Adrenal gland (tissue), 9 donors: ENCODE measurements at regions not wholly inside any gene's neighbourhood (a gene's known extent, or its start where the extent isn't known, plus 50 kb on each side); places are given as distances from the start of the nearest gene placed in this dataset.
A peak's percentile ranks its signal among the peaks of the same experiment; 100 is the strongest.

Experiments
- DNase-seq, 7 donors: peaks; one replicate each; pipeline ENCODE4 v3.0.0-alpha.2; 2019 to 2020
- H3K27ac ChIP-seq, 5 donors: fragments of 200-600 bp; sonication (generic) in 4 of 5; 1 replicate in 3 of 5; 2 replicates in 2 of 5; pipeline versions ENCODE4 v1.5.1 to v1.8.0; 2016 to 2020; ENCODE audit warnings: mild to moderate bottlenecking in 1 of 5
- H3K27me3 ChIP-seq: fragments of 200-600 bp; 2 replicates; pipeline ENCODE4 v1.8.0; 2021
- H3K36me3 ChIP-seq, 2 donors: fragments of 200-600 bp; replicated peaks in 1 of 2; 1 replicate in 1 of 2; 2 replicates in 1 of 2; pipeline versions ENCODE4 v1.5.1 to v1.8.0; 2018 to 2022
- H3K4me1 ChIP-seq, 2 donors: fragments of 200-600 bp; replicated peaks in 1 of 2; 1 replicate in 1 of 2; 2 replicates in 1 of 2; pipeline versions ENCODE4 v1.5.1 to v1.8.0; 2018 to 2021
- H3K4me3 ChIP-seq, 4 donors: fragments of 200-600 bp; sonication (generic) in 3 of 4; one replicate each; pipeline ENCODE4 v1.5.1; 2016 to 2018
- H3K9me3 ChIP-seq, 3 donors: fragments of 200-600 bp; sonication (generic) in 1 of 3; replicated peaks in 1 of 3; 1 replicate in 2 of 3; 2 replicates in 1 of 3; pipeline versions ENCODE4 v1.5.1 to v1.8.0; 2016 to 2021
- POLR2A ChIP-seq, 2 donors: fragments of 450-650 bp; IDR thresholded peaks; one replicate each; pipeline ENCODE4 v1.6.1; 2017; ENCODE audit warnings: antibody characterized with exemption in 2 of 2, mild to moderate bottlenecking in 2 of 2, moderate library complexity in 1 of 2
- WGBS, 4 donors: extraction: QIAGEN DNeasy Blood & Tissue Kit in 2 of 4; methylation state at CpG; one replicate each; pipeline versions ENCODE4 v1.1.5 to v1.1.7; 2013 to 2017; 5-methylcytosine and 5-hydroxymethylcytosine counted together
- intact Hi-C, 2 donors: fragments of 100-400 bp; cut with DNase I; formaldehyde crosslinking; loops; one replicate each; pipeline versions ENCODE4 v1.14.1 to v1.15.0; 2022 to 2023
- TF ChIP-seq, protein P1 (sequence below), 6 experiments: fragments of 450-650 bp in 4 of 6; fragments of 200-600 bp in 2 of 6; sonication (generic) in 1 of 6; IDR thresholded peaks; 1 replicate in 5 of 6; 2 replicates in 1 of 6; pipeline versions ENCODE4 v1.5.1 to v1.8.0; 2016 to 2021; ENCODE audit warnings: antibody characterized with exemption in 6 of 6, mild to moderate bottlenecking in 2 of 6, moderate library complexity in 1 of 6
- donor health status: healthy with polysubstance abuse.
- donor health status: Bipolar disorder and iron deficiency.
- donor health status: DM: yes; HTN: yes; CAD: no.
- donor health status: DM: no; HTN: no; CAD: no.
- donor health status: DM: no; HTN: no; CAD: no.

DNA sequence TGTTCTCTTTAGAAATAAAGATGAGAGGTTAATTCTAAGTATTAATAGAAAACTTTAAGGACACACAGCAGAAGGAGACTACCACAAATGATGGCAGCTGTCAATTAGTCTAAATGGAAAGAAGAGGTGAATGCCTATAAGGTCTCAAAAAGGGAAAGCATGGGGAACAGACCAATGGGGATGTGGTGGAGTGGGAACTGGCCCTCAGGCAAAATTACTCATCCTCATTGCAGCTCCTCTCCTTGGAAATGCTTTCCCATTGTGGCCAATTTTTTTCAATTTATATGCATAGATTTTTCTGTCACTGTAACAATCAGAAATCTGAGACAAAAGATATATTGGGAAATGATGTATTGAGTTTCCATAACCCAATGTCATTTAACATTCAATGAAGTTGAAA lies 222.9 kb upstream of the DEFB112 start:
- no peaks in the 10 kb centered on the region for H3K9me3 ChIP-seq
- no peak overlapping the region for H3K27ac ChIP-seq
- no peak for TF ChIP-seq POLR2A (IDR thresholded peaks at IDR 0.05)
- TF ChIP-seq, protein P1, sequence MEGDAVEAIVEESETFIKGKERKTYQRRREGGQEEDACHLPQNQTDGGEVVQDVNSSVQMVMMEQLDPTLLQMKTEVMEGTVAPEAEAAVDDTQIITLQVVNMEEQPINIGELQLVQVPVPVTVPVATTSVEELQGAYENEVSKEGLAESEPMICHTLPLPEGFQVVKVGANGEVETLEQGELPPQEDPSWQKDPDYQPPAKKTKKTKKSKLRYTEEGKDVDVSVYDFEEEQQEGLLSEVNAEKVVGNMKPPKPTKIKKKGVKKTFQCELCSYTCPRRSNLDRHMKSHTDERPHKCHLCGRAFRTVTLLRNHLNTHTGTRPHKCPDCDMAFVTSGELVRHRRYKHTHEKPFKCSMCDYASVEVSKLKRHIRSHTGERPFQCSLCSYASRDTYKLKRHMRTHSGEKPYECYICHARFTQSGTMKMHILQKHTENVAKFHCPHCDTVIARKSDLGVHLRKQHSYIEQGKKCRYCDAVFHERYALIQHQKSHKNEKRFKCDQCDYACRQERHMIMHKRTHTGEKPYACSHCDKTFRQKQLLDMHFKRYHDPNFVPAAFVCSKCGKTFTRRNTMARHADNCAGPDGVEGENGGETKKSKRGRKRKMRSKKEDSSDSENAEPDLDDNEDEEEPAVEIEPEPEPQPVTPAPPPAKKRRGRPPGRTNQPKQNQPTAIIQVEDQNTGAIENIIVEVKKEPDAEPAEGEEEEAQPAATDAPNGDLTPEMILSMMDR (IDR thresholded peaks at IDR 0.05) = no peak
- H3K4me3 ChIP-seq = no peak overlapping the region
- intact Hi-C loops = no loop called here
- H3K36me3 ChIP-seq = no peaks in the 10 kb centered on the region
- peaks cover 8 to 10% of the 10 kb centered on the region in 2 donors for H3K4me1 ChIP-seq
- DNase-seq = no peak
- H3K27me3 ChIP-seq = no peaks in the 10 kb centered on the region

DNA sequence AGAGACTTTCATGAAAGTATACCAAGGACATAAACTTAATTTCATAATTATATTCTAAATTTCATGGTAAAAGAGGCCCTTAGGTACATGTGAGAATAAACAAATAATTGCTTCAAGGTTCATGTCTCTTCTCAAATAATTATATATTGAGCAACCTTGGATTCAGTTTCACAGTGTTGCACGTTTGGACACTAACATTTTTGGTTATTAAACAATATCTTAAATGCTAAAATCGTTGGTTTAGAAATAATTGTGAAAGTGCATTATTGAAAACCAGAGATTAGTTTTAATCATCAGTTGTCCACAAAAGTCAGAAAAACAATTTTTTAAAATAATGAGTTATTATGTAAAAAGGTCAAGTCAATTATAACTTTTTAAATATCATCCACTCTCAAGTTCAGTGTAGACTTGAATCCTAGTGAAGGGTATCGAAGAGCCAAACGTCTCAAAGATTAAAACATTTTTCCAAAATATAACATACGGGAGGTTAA lies 227.1 kb upstream of the DEFB112 start:
- H3K27ac ChIP-seq = no peak overlapping the region
- no peaks in the 10 kb centered on the region for H3K36me3 ChIP-seq
- intact Hi-C loops = no loop called here
- peak overlapping the region in 1 of 4 donors; percentile 15 for H3K4me3 ChIP-seq
- 40 to 48% (median 43%) methylated on average over 5 of the region's 5 CpGs for WGBS, 4 donors
- H3K9me3 ChIP-seq = no peaks in the 10 kb centered on the region
- peaks cover 12 to 19% of the 10 kb centered on the region in 2 donors for H3K4me1 ChIP-seq
- no peaks in the 10 kb centered on the region for H3K27me3 ChIP-seq
- DNase-seq = no peak
- TF ChIP-seq, protein P1 (IDR thresholded peaks at IDR 0.05) = no peak
- TF ChIP-seq POLR2A (IDR thresholded peaks at IDR 0.05) = no peak

DNA sequence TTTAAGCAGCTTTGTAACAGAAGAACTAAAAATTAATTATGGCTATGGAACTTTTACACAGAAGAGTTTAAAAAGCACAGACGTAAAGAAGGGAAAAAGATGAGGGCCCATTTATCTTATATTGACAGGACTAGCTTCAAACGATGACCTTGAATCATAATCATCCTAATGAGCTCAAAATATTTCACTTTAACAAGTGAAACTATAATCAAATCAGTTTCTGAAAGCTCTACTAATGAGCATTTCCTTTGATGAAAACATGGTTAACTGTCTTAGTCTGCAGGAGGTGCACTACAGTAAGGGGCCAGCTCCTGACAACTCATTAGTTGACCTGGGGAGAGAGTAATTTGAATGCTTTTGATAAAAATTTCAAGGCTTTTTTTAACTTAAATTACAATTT lies 228.0 kb upstream of the DEFB112 start:
- 22 to 31% (median 24%) methylated on average over 2 of the region's 2 CpGs for WGBS, 4 donors

DNA sequence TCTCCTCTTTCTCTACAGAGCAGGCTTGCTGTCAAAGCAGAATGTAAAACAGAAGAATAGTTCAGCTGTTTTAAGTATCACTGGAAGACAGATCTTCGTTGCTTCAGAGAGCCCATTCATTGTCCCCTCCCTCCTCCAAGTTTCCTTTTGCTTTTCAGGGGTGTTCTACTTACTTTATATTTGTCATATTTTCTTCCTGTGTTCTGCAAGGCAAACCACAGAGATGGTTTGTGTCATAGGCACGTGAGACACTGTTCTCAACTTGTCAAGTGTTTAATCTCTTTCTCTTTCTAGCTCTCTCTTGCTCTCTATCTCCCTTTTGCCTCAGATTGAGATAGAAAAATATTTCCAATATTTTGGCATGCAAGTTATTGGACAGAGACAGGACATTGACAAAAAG lies 228.9 kb upstream of the DEFB112 start:
- H3K36me3 ChIP-seq = no peaks in the 10 kb centered on the region
- H3K27ac ChIP-seq = no peak overlapping the region
- TF ChIP-seq POLR2A (IDR thresholded peaks at IDR 0.05) = no peak
- TF ChIP-seq, protein P1 (IDR thresholded peaks at IDR 0.05) = no peak
- 8 to 18% (median 12%) methylated on average over 2 of the region's 2 CpGs for WGBS, 4 donors
- H3K27me3 ChIP-seq = no peaks in the 10 kb centered on the region
- peaks cover 0 to 3% (median 0%) of the 10 kb centered on the region in 3 donors for H3K9me3 ChIP-seq
- intact Hi-C loops = no loop called here
- H3K4me1 ChIP-seq = peaks cover 12 to 19% of the 10 kb centered on the region in 2 donors
- no peak overlapping the region for H3K4me3 ChIP-seq
- no peak for DNase-seq

More for the DNA sequence above, 228.0 kb upstream of the DEFB112 start:
- intact Hi-C loops = no loop called here
- Histone ChIP-seq H3K27ac (no peak overlapping the region), H3K9me3 (no peaks in the 10 kb centered on the region), H3K4me1 (peaks cover 12 to 19% of the 10 kb centered on the region in 2 donors), H3K4me3 (no peak overlapping the region), H3K36me3 (no peaks in the 10 kb centered on the region), H3K27me3 (no peaks in the 10 kb centered on the region)
- DNase-seq = no peak
- TF ChIP-seq POLR2A (IDR thresholded peaks at IDR 0.05) = no peak
- TF ChIP-seq, protein P1 (IDR thresholded peaks at IDR 0.05) = no peak
